CD14-positive monocyte (primary cell): ENCODE measurements at regions not wholly inside any gene's neighbourhood (a gene's known extent, or its start where the extent isn't known, plus 50 kb on each side); places are given as distances from the start of the nearest gene placed in this dataset.

ENCODE experiments used
- DNase-seq, 3 donors: peaks; one replicate each; pipeline ENCODE4 v3.0.0-alpha.2; 2011 to 2022
- H2AFZ ChIP-seq: 2 replicates; pipeline ENCODE4 v1.6.0; 2012; ENCODE audit warnings: mild to moderate bottlenecking, low read depth, low read length, inconsistent platforms; ENCODE audit not compliant: insufficient read depth, poor library complexity, severe bottlenecking
- H3K27ac ChIP-seq, 2 donors: 1 replicate in 1 of 2; 2 replicates in 1 of 2; pipeline ENCODE4 v1.5.1; 2012 to 2013; ENCODE audit warnings: low read length in 2 of 2, control low read depth in 1 of 2, inconsistent platforms in 1 of 2, low read depth in 1 of 2, mild to moderate bottlenecking in 1 of 2
- H3K27me3 ChIP-seq, 2 donors: one replicate each; pipeline versions ENCODE4 v1.6.0 to v1.6.1; 2011 to 2013; ENCODE audit warnings: low read length in 2 of 2; ENCODE audit not compliant: control insufficient read depth in 2 of 2, insufficient read depth in 2 of 2
- H3K36me3 ChIP-seq, 2 donors: replicated peaks in 1 of 2; 1 replicate in 1 of 2; 2 replicates in 1 of 2; pipeline versions ENCODE4 v1.5.1 to v1.6.1; 2012 to 2013; ENCODE audit warnings: low read length in 2 of 2, control low read depth in 1 of 2, inconsistent platforms in 1 of 2, mild to moderate bottlenecking in 1 of 2; ENCODE audit not compliant: insufficient read depth in 2 of 2, control insufficient read depth in 1 of 2
- H3K4me1 ChIP-seq, 2 donors: 1 replicate in 1 of 2; 2 replicates in 1 of 2; pipeline versions ENCODE4 v1.5.1 to v1.6.1; 2012 to 2013; ENCODE audit warnings: low read length in 2 of 2, control low read depth in 1 of 2, inconsistent platforms in 1 of 2, mild to moderate bottlenecking in 1 of 2, moderate library complexity in 1 of 2; ENCODE audit not compliant: insufficient read depth in 2 of 2, control insufficient read depth in 1 of 2
- H3K4me2 ChIP-seq: replicated peaks from 2 replicates; pipeline ENCODE3; 2012; ENCODE audit warnings: low read length, moderate library complexity, mild to moderate bottlenecking; ENCODE audit not compliant: poor library complexity, severe bottlenecking; ENCODE audit errors: extremely low read depth
- H3K4me3 ChIP-seq, 3 experiments: fragments of 200-600 bp in 1 of 3; sonication (generic) in 1 of 3; replicated peaks in 1 of 3; 1 replicate in 2 of 3; 2 replicates in 1 of 3; pipeline ENCODE4 v1.5.1; 2011 to 2013; ENCODE audit warnings: low read length in 3 of 3, mild to moderate bottlenecking in 3 of 3, control low read depth in 2 of 3, low read depth in 2 of 3, inconsistent platforms in 1 of 3, moderate library complexity in 1 of 3
- H3K79me2 ChIP-seq: 2 replicates; pipeline ENCODE4 v1.6.0; 2012; ENCODE audit warnings: mild to moderate bottlenecking, control low read depth, inconsistent platforms, low read length, moderate library complexity; ENCODE audit not compliant: insufficient read depth
- H3K9ac ChIP-seq: 2 replicates; pipeline ENCODE4 v1.6.0; 2017; ENCODE audit warnings: low read length, mild to moderate bottlenecking; ENCODE audit not compliant: insufficient read depth, poor library complexity, severe bottlenecking
- H3K9me3 ChIP-seq, 2 donors: replicated peaks in 1 of 2; 1 replicate in 1 of 2; 2 replicates in 1 of 2; pipeline versions ENCODE4 v1.5.1 to v1.6.1; 2012 to 2013; ENCODE audit warnings: low read length in 2 of 2, control low read depth in 1 of 2; ENCODE audit not compliant: control insufficient read depth in 1 of 2, insufficient read depth in 1 of 2
- H4K20me1 ChIP-seq: 2 replicates; pipeline ENCODE4 v1.6.0; 2012; ENCODE audit warnings: mild to moderate bottlenecking, low read length, control low read depth, moderate library complexity; ENCODE audit not compliant: insufficient read depth
- H3K27ac Mint-ChIP-seq, 7 donors: one replicate each; pipeline ENCODE4 v1.8.0; 2020; ENCODE audit warnings: mild to moderate bottlenecking in 7 of 7, mixed read lengths in 7 of 7, moderate library complexity in 6 of 7, inconsistent platforms in 2 of 7
- H3K27me3 Mint-ChIP-seq, 3 donors: one replicate each; pipeline ENCODE4 v1.8.0; 2021 to 2022; ENCODE audit warnings: low read depth in 3 of 3, mild to moderate bottlenecking in 3 of 3, mixed read lengths in 3 of 3, moderate library complexity in 3 of 3, inconsistent platforms in 1 of 3
- H3K36me3 Mint-ChIP-seq, 2 donors: one replicate each; pipeline ENCODE4 v1.8.0; 2020; ENCODE audit warnings: mixed read lengths in 2 of 2, inconsistent platforms in 1 of 2, mild to moderate bottlenecking in 1 of 2
- H3K4me1 Mint-ChIP-seq: one replicate; pipeline ENCODE4 v1.8.0; 2020; ENCODE audit warnings: mild to moderate bottlenecking, mixed read lengths
- H3K4me3 Mint-ChIP-seq, 2 donors: one replicate each; pipeline ENCODE4 v1.8.0; 2020; ENCODE audit warnings: mild to moderate bottlenecking in 2 of 2, mixed read lengths in 2 of 2, moderate library complexity in 1 of 2
- H3K9me3 Mint-ChIP-seq, 7 donors: one replicate each; pipeline ENCODE4 v1.8.0; 2020 to 2022; ENCODE audit warnings: mixed read lengths in 7 of 7, mild to moderate bottlenecking in 6 of 7, moderate library complexity in 6 of 7, inconsistent platforms in 2 of 7
- WGBS: methylation state at CpG from one replicate; pipeline ENCODE4 v1.1.5; 2013; ENCODE audit warnings: missing lambda C conversion rate; ENCODE audit not compliant: insufficient coverage; 5-methylcytosine and 5-hydroxymethylcytosine counted together
- intact Hi-C, 2 donors: fragments of 100-400 bp; cut with micrococcal nuclease; formaldehyde crosslinking; loops; one replicate each; pipeline versions ENCODE4 v1.15.0 to v1.15.1; 2023
- TF ChIP-seq, protein P1 (sequence below): fragments of 200-600 bp; IDR thresholded peaks from one replicate; pipeline ENCODE4 v1.8.0; 2022; ENCODE audit warnings: antibody characterized with exemption, mild to moderate bottlenecking

DNA sequence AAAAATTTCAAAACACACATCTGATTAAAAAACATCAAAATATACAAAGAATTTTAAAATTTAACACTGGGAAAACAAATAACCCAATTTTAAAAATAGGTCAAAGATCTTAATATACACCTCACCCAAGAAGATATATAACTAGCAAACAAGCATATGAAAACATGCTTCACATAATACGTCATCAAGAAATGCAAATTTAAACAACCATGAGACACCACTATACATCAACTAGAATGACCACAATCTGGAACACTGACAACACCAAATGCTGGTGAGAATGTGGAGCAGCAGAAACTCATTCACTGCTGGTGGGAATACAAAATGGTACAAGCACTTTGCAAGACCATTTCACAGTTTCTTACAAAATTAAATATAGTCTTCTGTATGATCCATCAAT is 498.4 kb downstream of the IPMK start:
- H3K4me3 ChIP-seq: no peak overlapping the region
- H3K4me3 Mint-ChIP-seq: no peak overlapping the region
- no peak for DNase-seq
- no peak overlapping the region for H2AFZ ChIP-seq
- H3K9me3 Mint-ChIP-seq: peaks cover 0 to 4% (median 0%) of the 10 kb centered on the region in 7 donors
- H3K27me3 ChIP-seq: no peaks in the 10 kb centered on the region
- H3K36me3 ChIP-seq: no peaks in the 10 kb centered on the region
- H3K9me3 ChIP-seq: peaks cover 0 to 3% of the 10 kb centered on the region in 2 donors
- no peak overlapping the region for H3K27ac ChIP-seq
- H3K36me3 Mint-ChIP-seq: no peaks in the 10 kb centered on the region
- no peaks in the 10 kb centered on the region for H4K20me1 ChIP-seq
- TF ChIP-seq, protein P1, sequence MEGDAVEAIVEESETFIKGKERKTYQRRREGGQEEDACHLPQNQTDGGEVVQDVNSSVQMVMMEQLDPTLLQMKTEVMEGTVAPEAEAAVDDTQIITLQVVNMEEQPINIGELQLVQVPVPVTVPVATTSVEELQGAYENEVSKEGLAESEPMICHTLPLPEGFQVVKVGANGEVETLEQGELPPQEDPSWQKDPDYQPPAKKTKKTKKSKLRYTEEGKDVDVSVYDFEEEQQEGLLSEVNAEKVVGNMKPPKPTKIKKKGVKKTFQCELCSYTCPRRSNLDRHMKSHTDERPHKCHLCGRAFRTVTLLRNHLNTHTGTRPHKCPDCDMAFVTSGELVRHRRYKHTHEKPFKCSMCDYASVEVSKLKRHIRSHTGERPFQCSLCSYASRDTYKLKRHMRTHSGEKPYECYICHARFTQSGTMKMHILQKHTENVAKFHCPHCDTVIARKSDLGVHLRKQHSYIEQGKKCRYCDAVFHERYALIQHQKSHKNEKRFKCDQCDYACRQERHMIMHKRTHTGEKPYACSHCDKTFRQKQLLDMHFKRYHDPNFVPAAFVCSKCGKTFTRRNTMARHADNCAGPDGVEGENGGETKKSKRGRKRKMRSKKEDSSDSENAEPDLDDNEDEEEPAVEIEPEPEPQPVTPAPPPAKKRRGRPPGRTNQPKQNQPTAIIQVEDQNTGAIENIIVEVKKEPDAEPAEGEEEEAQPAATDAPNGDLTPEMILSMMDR: no peak
- no peaks in the 10 kb centered on the region for H3K4me1 ChIP-seq
- no peaks in the 10 kb centered on the region for H3K4me1 Mint-ChIP-seq
- WGBS: 50% methylated on average over 1 of the region's 1 CpG
- H3K27ac Mint-ChIP-seq: no peak overlapping the region
- H3K4me2 ChIP-seq: no peak overlapping the region
- H3K79me2 ChIP-seq: no peaks in the 10 kb centered on the region
- H3K27me3 Mint-ChIP-seq: no peaks in the 10 kb centered on the region
- intact Hi-C loops: no loop called here
- H3K9ac ChIP-seq: no peak overlapping the region

DNA sequence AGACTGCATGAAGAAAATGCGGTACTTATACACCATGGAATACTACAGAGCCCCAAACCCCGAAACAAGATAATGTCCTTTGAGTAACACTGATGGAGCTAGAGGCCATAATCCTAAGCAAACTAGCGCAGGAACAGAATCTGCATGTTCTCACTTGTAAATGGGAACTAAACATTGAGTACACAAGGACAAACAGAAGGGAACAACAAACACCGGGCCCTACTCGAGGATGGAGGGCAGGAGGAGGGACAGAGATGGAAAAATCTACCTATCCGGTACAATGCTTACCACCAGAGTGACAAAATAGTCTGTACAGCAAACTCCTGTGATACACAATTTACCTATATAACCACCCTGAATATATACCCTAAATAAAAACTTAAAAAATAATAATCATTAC is 507.9 kb downstream of the IPMK start:
- no peaks in the 10 kb centered on the region for H4K20me1 ChIP-seq
- Mint-ChIP-seq H3K36me3 (no peaks in the 10 kb centered on the region), H3K4me3 (no peak overlapping the region), H3K4me1 (no peaks in the 10 kb centered on the region), H3K27ac (no peak overlapping the region), H3K9me3 (peaks cover 0 to 6% (median 0%) of the 10 kb centered on the region in 7 donors), H3K27me3 (peaks cover 0 to 1% (median 0%) of the 10 kb centered on the region in 3 donors)
- TF ChIP-seq, protein P1: no peak
- no peak overlapping the region for H3K4me3 ChIP-seq
- no peaks in the 10 kb centered on the region for H3K36me3 ChIP-seq
- no peak for DNase-seq
- H3K27me3 ChIP-seq: no peaks in the 10 kb centered on the region
- H3K4me1 ChIP-seq: no peaks in the 10 kb centered on the region
- H3K27ac ChIP-seq: no peak overlapping the region
- intact Hi-C loops: no loop called here
- H3K9ac ChIP-seq: no peak overlapping the region
- no peaks in the 10 kb centered on the region for H3K79me2 ChIP-seq
- WGBS: 100% methylated on average over 1 of the region's 6 CpGs
- no peak overlapping the region for H2AFZ ChIP-seq
- no peaks in the 10 kb centered on the region for H3K9me3 ChIP-seq
- no peak overlapping the region for H3K4me2 ChIP-seq
